ENCODE measurements at regions not wholly inside any gene's neighbourhood (a gene's known extent, or its start where the extent isn't known, plus 50 kb on each side); places are given as distances from the start of the nearest gene placed in this dataset.

- DNase-seq (ENCODE audit: low spot score), result no peak
Measured at GRCh38 chr9:118187408-118187807, 483.2 kb downstream of the TLR4 start.

DNA sequence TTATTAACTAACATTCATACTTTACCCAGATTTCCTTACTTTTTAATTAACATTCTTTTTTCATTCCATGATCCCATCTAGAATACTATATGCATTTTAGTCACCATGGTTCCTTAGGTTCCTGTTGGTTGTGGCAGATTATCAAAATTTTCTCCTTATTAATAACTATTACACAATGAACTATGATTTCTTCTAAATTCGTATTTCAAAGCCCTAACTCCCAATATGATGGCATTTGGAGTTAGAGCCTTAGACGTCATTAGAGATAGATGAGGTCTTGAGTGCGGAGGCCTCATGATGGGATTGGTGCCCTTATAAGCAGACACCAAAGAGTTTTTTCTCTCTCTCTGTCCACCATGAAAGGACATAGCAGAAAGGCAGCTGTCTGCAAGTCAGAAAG is 485.4 kb downstream of the TLR4 start:
- DNase-seq (ENCODE audit: low spot score), result no peak

- no peak for DNase-seq (ENCODE audit: low spot score)
Measured at GRCh38 chr9:118192807-118193206, 488.6 kb downstream of the TLR4 start.

DNA sequence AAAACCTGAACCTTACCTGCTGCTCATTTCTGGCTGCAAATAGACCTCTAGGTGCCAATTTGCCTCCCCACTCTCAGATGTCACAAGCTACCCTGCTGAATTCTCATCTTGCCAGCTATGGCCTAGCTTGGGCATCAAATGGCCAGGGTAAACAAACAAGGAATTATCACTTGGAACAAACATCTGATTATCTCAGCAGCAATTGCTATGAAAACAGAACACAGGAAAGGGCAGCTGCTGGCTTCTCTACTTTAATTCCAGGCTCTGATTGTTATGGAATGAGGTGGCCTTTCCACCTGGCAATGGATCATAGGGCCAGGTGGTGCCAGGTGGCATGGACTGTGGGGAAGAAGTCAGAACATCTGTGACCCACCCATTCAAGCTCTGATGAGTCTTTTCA is 505.1 kb downstream of the TLR4 start:
- DNase-seq (ENCODE audit: low spot score), result no peak

GRCh38 chr9:118215549-118215948 is 511.3 kb downstream of the TLR4 start:
- DNase-seq (ENCODE audit: low spot score), result no peak

DNA sequence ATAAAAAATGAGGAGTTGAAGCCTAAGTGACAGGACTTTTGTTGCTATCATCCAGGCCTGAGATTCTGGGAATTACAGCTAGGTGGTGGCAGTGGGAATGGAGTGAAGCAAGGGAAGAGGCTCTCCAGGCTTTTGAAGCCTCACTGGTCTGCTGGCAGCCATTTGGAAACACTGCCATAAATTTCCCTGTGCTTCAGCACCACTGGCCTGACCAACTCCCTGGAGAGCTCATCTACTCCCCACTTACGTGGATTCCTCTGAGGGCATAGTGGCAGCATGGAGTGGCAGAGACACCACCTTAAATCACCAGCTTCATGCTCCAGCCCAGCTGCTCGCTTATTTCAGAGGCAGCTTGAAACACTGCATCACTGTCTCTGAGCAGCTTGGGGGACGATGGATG is 518.2 kb downstream of the TLR4 start:
- DNase-seq (ENCODE audit: low spot score), result no peak

- DNase-seq (ENCODE audit: low spot score), result no peak
Measured at GRCh38 chr9:118223111-118223510, 518.9 kb downstream of the TLR4 start.

GRCh38 chr9:118230329-118230728 is 526.1 kb downstream of the TLR4 start:
- no peak for DNase-seq (ENCODE audit: low spot score)

DNA sequence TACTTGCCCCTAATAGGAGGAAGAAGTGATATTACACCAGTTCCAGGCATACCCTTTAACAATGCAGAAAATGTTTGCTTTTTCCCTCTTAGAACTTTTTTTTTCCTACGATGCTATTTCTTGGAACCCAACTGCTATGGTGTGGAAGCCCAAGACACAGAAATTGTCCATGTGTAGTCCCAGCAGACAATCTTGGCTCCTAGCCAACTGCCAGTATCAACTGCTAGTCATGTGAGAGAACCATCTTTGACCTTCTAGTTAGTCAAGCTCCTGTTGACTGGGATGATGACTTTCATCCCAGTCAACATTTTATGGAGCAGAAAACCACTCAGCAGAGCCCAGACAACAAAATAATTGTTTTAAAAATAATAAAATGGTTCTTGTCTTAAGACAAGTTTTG is 532.4 kb downstream of the TLR4 start:
- DNase-seq (ENCODE audit: low spot score), result no peak

DNA sequence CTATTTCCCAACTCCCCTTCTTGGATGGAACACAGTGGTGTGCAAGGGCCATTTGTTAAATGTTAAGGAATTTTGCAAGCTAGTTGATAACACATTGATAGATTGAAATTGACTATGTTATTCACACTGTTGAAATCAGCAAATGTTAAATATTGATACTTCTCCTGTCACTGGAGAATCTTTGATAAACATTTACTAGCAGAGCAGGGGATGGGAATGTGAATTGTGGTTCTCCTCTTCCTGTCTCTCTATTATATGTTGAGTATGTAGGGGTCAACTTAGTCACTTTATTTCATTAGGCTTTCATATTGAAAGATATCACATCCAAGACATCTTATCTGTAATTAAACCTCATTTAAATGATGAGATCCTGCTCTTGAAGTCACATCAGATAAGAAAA is 533.9 kb downstream of the TLR4 start:
- no peak for DNase-seq (ENCODE audit: low spot score)

GRCh38 chr9:118252027-118252426 is 547.8 kb downstream of the TLR4 start:
- DNase-seq (ENCODE audit: low spot score), result no peak

DNA sequence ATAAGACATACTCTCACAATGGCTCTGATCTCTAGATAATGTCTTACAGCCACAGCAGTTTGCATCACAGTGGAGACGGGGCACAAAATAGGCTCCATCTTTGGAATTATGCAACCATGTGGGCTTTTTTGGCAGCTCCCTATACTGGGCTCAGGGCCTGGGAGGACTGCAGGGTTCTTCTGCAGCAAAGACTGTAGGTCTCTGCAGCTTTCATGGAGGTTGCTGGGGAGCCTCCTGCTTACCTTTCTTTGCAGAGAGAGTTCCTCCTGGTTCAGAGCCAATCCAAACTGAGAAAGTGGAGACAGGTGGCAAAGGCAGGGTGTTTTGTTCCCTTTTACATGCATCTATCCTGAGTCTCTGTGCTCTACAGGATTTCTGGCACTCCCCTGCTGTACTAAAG is 558.0 kb downstream of the TLR4 start:
- DNase-seq (ENCODE audit: low spot score), result no peak

DNA sequence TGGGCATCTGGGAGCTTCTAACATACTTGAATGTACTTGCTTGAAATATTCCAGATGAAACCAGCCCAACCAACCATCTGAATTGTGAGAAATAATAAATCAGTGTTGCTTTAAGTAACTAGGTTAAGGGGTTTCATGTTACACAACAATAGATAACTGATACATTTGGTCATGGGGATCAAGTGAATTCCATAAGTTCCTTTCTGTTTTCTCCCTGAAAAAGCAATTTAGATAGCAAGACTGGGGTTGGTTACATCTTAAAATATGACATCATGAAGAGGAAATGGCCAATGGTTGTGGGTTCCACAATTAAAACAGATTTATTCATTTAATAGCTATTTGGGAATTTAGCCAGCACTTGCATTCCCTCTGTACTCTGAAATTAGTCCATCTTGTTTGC is 559.7 kb downstream of the TLR4 start:
- DNase-seq (ENCODE audit: low spot score), result no peak

DNA sequence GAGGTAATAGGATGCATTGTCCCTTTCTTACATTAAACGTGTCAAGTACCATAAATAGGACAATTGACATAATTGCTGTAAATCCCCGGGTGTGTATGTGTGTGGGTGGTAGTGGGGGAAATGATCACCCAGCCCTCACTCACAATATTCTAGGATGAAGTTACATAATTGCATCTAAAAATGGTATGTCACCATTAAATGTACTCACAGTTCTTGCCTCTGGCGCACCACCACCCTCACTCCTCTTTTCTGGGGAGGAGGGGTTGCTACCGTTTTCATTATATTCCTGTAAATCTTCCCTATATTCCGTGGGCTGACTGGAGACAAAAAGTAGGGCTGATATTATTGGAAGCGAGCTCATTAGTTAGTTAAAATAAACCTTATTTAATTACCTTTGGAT is 563.8 kb downstream of the TLR4 start:
- no peak for DNase-seq (ENCODE audit: low spot score)

- DNase-seq (ENCODE audit: low spot score), result no peak
Measured at GRCh38 chr9:118269623-118270022, 565.4 kb downstream of the TLR4 start.

GRCh38 chr9:118271331-118271730 is 567.1 kb downstream of the TLR4 start:
- DNase-seq (ENCODE audit: low spot score), result no peak

DNA sequence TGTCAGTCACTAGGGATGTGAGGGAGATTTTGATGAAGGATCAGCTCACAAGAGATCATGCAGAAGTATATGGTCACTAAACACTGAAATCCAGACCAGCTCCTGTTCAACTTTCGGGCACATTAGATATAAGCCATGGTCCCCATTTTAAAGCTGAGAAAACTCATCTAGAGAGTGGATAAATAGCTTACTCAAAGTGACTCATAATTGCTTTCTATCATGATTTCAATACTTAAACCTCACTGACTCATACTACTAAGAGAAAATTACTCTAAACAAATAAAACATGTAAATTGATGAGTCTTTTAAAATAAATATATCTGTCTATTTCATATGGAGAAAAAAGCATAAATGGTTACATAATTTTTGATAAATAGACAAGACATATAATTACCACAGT is 567.7 kb downstream of the TLR4 start:
- no peak for DNase-seq (ENCODE audit: low spot score)

DNA sequence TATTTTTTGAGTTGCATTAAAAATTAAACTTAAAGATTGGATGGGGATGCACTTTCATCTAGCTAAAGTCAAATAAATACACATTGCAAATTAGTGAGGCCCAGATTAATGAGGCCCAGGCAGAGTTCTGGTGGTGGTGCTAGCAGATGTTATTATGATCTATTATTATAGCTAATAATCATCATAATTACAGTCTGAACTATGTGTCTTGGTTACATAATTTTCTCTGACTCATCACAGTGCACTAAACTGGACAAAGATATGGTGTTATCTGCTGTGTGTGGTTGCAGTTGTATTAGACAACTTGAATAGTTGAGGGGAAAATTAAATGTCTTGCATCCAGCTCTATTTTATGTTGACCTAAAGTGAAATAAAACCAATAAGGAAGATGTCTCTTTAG is 568.8 kb downstream of the TLR4 start:
- no peak for DNase-seq (ENCODE audit: low spot score)

DNA sequence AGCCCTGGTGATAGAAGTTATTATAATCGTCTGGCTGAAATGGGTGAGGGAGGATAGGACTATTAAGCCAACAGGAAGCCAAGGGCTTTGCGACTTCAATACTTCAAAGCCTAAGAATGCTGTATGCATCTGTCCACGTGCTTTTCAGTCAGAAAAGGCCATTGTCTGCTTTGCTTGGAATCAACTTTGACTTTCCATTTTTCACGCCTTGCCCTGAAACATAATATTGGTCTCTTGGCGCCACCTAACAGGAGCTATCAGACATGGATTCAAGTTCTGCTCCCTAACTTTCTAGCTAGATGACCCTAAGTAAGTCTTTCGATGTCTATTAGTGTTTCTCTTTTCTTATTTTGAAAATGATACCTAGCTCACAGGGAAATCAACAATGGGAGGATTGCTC is 572.6 kb downstream of the TLR4 start:
- no peak for DNase-seq (ENCODE audit: low spot score)

DNA sequence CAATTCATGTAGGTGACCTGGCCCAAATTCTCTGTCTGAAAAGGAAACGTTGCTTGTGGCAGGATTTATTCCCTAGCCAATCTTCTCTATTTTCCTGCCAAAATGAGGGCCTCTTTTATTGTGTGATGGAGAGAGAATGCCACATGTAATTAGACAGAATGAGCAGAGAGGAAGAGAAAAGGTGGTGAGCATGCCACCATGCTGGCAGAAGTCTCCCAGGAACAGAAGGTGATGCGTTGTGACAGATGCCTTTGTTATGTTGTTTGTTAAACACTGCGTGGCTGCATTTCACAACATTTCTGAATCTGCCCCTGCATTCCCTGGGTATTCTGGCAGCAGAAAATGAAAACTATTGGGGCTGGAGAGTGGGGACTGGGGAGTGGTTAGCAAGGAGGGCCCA is 577.6 kb downstream of the TLR4 start:
- no peak for DNase-seq (ENCODE audit: low spot score)

DNA sequence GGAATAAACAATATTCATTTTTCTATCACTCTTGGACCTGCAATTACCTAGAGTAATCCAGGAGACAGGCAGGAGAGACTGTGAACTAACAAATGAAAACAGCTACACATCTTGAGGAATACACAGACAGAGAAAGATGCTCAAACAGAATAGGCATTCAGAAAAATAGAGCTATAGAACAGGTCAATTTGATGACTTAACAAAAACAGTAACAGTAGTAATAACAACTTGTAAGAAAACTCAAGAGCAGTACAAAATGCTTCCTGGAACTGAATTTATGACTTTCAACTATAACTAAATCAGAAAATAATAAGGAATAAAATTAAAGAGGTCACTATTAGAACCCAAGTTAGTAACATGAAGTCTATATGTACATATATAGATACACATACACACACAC is 579.3 kb downstream of the TLR4 start:
- DNase-seq (ENCODE audit: low spot score), result no peak

DNA sequence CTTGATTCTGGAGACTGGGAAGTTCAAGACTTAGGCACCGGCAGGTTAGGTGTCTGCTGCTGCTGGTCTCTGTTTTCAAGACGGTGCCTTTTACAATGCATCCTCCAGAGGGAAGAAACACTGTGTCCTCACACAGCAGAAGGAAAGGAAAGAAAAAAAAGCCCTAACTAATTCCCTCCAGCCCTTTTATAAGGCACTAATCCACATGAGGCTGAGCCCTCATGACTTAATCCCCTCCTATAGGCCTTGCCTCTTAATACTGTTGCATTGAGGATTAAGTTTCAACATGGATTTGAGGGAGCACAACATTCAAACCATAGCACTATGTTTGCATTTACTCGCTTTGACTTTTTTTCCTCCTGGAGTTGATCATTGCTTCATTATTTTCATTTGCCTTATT is 585.9 kb downstream of the TLR4 start:
- no peak for DNase-seq (ENCODE audit: low spot score)

- no peak for DNase-seq (ENCODE audit: low spot score)
Measured at GRCh38 chr9:118295413-118295812, 591.2 kb downstream of the TLR4 start.

GRCh38 chr9:118302721-118303120 is 598.5 kb downstream of the TLR4 start:
- DNase-seq (ENCODE audit: low spot score), result no peak

DNA sequence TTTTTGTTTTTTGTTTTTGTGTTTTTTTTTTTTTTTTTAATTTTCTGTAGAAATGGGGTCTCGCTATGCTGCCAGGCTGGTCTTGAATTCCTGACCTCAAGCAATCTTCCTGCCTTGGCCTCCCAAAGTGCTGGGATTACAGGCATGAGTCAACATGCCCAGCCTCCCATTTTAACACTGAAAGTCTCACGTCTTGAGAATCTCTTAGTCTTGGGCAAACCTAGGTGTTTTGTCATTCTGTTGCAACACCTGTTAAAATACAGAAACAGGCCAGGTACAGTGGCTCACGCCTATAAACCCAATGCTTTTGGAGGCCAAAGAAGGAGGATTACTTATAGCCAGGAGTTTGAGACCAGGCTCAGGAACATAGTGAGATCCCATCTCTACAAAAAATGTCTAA is 599.0 kb downstream of the TLR4 start:
- no peak for DNase-seq (ENCODE audit: low spot score)
